ENCODE measurements at regions not wholly inside any gene's neighbourhood (a gene's known extent, or its start where the extent isn't known, plus 50 kb on each side); places are given as distances from the start of the nearest gene placed in this dataset.
"Not testable (repeated sequence)": the region's sequence is repeated elsewhere in the genome, so short reads cannot be mapped to it uniquely, and the experiment has no call there.

- not testable (repeated sequence) for DNase-seq (ENCODE audit: low spot score)
Observed at GRCh38 chr16:88200154-88200895, 182.4 kb upstream of the ZNF469 start.

GRCh38 chr16:88200896-88201185 lies 181.9 kb upstream of the ZNF469 start:
- no peak for DNase-seq (ENCODE audit: low spot score)

DNA sequence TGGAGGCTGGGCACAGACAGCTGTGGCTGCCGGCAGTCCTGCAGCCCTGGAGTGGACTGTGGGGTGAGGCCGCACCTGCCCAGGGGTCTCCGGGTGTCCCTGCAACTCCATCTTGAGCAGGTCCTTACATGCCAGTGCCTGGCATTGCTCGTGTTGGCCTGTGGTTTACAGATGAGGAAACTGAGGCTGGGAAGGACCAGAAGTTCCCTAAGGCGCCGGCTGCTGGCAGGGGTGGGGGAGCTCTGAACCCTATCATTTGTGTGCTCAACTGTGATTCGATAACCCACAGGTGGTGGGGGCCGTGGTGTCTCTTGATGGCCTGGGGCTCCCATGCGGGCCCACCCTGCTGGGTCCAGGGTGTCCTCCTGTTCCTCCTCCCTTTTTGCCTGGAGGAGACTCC lies 181.1 kb upstream of the ZNF469 start:
- not testable (repeated sequence) for DNase-seq (ENCODE audit: low spot score)

DNA sequence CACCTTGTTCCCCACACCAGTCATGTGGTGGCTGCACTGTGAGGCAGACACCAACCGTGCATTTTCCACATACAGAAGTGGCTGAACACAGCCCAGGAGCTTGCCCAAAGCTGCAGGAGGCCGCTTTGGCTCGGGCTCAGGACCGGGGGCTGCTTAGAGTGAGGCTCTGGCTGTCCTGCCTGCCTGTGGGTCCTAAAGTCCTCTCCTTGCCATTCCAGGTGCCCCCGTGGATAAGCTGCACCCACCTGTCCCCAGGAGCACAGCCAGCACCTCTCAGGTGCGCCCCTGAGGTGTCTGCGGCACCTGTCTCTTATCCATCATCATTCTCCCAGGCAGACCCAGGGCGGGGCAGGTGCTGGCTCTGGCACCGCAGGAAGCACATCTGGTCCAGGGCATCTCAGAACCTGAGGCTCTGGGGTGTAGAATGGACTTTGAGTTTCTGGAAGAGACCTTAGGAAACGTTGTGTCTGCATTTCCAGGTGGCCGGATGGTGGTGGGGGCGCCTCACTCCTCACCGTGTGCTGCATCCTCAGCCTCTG lies 180.5 kb upstream of the ZNF469 start:
- no peak for DNase-seq (ENCODE audit: low spot score)

DNA sequence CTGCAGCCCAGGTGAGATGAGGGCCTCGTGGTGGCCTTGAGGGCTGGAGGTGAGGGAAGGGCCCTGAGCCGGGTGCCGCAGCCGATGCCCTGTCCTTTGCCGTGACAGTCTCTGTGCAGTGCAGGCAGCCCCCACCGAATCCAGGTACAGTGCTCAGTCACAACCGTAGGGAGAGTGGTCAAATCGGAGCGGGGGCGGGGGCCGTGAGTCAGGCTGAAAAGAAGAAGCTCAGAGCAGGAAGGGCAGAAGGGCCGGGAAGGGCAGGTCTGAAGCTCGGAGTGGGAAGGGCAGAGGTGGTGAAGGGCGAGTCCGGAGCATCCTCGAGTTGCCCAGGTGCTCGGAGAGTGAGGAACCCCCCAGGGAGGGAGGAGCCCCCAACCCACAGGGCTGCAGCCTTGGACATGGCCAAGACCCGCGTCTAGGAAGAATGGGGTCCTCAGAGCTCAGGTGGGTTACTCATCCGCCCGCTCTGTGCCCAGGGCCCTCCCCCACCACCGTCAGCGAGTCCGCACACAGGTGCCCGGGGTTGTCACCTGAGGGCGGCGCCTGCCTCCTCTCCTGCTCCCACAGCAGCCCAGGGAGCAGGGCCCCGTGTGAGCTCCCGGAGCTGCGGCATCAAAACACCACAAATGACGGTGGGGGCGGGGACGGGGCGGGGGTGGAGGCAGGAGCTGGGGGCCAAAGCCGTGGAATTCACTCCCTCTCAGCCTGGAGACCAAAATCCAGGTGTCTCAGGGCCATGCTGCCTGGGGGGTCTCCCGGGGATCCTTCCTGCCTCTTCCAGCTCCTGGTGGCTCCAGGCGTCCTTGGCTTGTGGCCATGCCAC lies 179.7 kb upstream of the ZNF469 start:
- DNase-seq (ENCODE audit: low spot score): not testable (repeated sequence)

DNA sequence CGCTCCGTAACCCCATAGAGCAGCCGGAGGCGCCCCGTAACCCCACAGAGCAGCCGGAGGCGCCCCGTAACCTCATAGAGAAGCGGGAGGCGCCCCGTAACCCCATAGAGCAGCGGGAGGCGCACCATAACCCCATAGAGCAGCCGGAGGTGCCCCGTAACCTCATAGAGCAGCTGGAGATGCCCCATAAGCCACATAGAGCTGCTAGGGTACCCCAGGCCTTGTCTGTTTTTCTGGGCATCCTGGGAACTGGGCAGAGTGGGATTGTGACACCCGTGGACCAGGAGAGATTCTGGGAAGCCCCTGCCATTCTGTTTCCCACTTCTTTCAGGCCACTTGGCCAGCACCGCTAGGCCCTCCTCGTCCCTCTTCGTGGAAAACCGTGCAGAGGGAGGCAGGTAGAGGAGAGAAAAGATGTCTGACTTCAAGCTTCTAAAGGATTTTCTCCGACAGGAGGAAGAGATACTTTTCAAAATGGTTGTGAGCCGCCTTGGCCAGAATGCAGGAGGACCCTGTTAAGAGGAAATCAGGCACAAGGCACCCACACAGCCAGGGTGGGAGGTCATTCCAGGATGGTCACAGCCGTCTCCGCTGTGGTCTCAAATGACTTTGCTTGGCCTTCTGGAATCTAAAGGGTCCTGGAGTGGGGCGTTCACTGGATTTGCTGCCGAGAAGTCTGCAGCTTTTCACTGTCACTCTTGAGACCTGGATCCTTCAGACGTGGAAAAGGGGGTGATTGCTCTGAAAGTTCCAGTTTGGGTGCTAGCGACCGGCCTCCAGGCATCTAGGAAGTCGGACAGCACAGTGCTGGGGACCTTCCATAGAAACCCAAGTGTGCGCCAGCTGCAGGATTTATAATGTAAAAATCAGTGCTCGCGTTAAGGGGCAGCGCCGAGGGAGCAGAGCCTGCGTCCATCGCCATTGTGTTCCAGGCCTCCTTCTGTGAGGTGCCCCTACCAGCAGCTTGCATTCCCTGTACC lies 178.3 kb upstream of the ZNF469 start:
- DNase-seq (ENCODE audit: low spot score): not testable (repeated sequence)

GRCh38 chr16:88205482-88205881 lies 177.3 kb upstream of the ZNF469 start:
- not testable (repeated sequence) for DNase-seq (ENCODE audit: low spot score)

DNA sequence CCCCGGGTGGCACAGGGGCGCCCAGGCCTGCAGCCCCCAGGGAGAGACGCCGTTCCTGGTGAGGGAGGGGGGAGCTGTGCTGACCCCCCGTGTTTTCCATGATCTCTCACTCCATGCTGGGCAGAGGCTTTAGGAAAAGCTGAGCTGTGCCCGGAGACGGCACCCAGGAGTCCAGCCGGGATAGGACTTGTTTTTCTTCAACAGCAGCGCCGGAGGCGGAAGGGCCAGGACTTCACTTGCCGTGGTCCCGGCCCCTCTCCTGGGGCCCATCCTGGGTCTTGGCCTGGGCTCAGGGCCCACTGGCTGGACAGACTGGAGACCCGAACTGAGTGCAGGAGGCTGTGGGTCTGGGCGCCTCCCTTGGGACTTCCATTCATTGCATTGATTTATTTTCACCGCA lies 176.8 kb upstream of the ZNF469 start:
- DNase-seq (ENCODE audit: low spot score): not testable (repeated sequence)

DNA sequence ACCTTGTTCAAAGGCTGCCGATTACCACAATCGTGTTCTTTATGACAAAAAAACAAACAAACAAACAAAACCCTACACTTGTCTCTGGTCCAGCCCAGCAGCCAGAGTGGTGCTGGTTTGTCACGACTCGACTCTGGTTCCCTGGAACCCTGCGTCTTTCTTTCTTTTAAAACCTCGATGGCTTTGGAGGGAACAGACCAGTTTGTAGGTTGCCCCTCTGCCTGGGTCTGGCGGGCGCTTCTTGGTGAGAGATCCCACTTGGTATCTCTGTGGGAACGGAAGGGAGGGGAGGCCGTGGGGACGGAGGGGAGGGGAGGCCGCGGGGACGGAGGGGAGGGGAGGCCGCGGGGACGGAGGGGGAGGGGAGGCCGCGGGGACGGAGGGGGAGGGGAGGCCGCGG lies 176.2 kb upstream of the ZNF469 start:
- not testable (repeated sequence) for DNase-seq (ENCODE audit: low spot score)

DNA sequence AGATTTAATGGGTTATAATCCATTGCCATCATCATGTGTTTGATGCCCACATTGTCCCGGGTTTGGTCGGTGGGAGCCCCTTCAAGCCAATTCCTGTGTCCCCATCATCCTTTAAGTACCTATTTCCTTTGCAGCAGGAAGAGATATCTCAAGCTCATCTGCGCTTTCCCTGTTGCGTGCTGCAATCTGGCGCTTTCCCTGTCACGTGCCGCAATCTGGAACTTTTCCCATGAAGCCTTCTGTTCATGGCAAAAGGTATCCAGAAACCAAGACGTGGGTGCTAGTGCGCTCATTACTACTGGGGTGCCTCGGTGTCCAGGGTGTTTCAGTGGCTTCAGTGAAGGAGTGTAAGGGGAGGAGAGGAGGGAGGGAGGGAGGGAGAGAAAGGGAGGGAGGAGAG lies 174.6 kb upstream of the ZNF469 start:
- DNase-seq (ENCODE audit: low spot score): no peak

GRCh38 chr16:88208776-88209175 lies 174.0 kb upstream of the ZNF469 start:
- not testable (repeated sequence) for DNase-seq (ENCODE audit: low spot score)

GRCh38 chr16:88209579-88209978 lies 173.2 kb upstream of the ZNF469 start:
- DNase-seq (ENCODE audit: low spot score): not testable (repeated sequence)

GRCh38 chr16:88213937-88214336 lies 168.8 kb upstream of the ZNF469 start:
- not testable (repeated sequence) for DNase-seq (ENCODE audit: low spot score)

- not testable (repeated sequence) for DNase-seq (ENCODE audit: low spot score)
Observed at GRCh38 chr16:88221001-88221761, 161.6 kb upstream of the ZNF469 start.

- DNase-seq (ENCODE audit: low spot score): not testable (repeated sequence)
Observed at GRCh38 chr16:88223696-88224095, 159.1 kb upstream of the ZNF469 start.

- DNase-seq (ENCODE audit: low spot score): not testable (repeated sequence)
Observed at GRCh38 chr16:88224131-88224898, 158.4 kb upstream of the ZNF469 start.

DNA sequence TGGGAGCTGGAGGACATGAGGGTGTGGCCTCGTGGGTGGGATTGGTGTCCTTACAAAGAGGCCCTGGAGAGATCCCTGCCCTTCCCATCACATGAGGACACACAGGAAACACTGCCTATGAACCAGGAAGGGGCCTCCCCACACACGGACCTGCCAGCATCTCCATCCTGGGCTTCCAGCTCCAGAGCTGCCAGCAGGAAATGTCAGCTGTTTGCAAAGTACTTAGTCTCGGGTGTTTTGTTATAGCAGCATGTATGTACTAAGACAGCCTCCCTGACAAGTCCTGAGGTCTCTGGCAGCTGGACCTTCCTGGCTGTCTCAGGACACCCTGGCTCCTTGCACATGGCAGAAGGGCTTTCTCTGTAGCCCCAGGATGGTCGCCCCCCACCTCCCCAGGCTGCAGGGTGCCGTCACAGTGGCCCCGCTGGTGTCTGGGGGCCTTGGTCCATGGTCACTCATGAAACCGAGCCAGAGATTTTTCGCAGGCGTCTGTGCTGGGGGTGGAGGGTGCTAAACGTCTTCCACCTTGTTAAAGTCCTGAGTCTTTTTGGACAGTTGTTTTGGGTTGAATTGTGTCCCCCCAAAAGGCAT lies 157.0 kb upstream of the ZNF469 start:
- not testable (repeated sequence) for DNase-seq (ENCODE audit: low spot score)

GRCh38 chr16:88226302-88226701 lies 156.5 kb upstream of the ZNF469 start:
- not testable (repeated sequence) for DNase-seq (ENCODE audit: low spot score)

- DNase-seq (ENCODE audit: low spot score): not testable (repeated sequence)
Observed at GRCh38 chr16:88227026-88227721, 155.6 kb upstream of the ZNF469 start.
